NCI-H226 (cell line): ENCODE measurements at regions not wholly inside any gene's neighbourhood (a gene's known extent, or its start where the extent isn't known, plus 50 kb on each side); places are given as distances from the start of the nearest gene placed in this dataset.
"Not testable (repeated sequence)": the region's sequence is repeated elsewhere in the genome, so short reads cannot be mapped to it uniquely, and the experiment has no call there.

Experiments used
- DNase-seq: peaks from one replicate; pipeline ENCODE4 v3.0.0-alpha.2; 2015

DNA sequence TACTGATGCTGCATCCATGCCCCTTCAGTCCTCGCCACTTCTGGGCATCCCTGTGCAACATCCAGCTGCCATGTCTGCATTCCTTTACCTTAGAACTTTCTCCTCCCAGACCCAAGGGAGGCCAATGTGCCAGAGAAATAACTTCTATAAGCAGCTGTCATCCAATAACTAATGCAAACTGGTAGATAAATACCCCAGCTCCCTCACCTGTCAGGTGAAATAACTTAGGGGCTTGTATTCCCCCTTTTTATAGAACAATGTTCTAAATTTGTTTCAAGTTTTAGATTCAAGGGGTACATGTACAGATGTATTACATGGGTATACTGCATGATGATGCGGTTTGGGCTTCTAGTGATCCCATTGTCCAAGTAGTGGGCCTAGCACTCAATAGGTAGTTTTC is 880.1 kb downstream of the UQCRFS1 start:
- no peak for DNase-seq

DNA sequence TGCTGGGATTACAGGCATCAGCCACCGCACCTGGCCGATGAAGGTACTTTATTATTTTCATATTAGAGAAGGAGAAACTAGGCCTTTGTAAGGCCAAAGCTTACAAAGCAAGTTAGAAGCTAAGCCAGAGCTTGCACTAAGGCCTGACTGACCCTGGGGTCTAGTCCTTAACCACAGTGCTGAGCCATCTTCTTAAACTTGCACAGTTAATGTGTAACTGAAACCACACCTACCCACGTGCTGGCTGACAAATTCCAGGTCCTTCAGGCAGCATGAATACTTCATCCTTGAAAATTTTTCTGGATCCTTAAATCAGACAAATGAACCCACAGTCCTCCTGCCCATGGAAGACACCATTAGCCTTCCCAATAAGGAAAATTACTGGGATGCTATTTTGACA is 880.6 kb downstream of the UQCRFS1 start:
- no peak for DNase-seq

DNA sequence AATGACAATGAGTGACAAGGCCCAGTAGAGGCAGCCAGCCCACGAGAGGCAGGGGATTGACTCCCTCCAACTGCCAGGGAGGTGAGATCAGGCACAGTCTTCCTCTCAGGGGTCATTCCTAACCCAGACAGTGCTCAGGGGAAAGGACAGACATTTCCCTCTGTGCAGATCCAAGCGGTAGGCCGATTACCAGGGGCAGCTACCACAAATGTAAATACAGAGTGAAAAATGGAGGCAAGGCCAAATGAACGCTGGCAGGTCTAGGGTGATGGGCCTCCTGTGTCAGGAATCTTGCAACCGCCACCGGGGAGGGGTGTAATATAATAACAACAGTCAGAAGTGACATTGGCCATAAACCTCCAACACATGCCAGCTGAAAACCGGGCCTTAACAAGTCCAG is 881.4 kb downstream of the UQCRFS1 start:
- DNase-seq = no peak

DNA sequence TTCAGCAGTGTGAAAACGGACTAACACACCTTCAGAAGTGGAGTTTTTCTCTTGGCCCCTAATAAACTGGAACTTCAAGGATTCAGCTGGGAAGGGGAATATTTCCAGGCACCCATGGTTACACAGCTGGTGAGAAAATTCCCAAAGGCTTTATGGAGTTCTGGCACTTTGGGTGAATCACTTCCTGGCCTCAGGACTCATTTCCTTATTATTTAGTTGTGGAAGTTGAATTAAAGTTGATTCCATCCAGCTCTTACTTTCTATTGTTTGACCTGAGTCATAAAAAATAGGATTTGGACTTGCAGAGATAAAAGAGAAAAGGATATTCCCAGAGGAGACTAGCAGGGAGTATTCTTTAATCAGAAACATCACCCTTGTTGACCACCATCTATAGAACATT is 882.1 kb downstream of the UQCRFS1 start:
- peak; percentile 52 for DNase-seq

DNA sequence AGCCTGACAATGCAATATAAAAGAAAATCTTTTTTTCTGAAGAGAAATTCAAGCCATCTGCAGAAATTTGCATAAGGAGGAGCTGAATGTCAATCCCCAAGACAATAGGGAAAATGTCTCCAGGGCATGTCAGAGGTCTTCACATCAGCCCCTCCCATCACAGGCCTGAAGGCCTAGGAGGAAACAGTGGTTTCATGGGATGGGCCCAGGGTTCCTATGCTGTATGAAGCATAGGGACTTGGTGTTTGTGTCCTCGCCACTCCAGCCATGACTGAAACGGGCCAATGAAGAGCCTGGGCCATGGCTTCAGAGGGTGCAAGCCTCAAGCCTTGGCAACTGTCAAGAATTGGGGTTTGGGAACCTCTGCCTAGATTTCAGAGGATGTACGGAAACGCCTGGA is 883.5 kb downstream of the UQCRFS1 start:
- DNase-seq = no peak

DNA sequence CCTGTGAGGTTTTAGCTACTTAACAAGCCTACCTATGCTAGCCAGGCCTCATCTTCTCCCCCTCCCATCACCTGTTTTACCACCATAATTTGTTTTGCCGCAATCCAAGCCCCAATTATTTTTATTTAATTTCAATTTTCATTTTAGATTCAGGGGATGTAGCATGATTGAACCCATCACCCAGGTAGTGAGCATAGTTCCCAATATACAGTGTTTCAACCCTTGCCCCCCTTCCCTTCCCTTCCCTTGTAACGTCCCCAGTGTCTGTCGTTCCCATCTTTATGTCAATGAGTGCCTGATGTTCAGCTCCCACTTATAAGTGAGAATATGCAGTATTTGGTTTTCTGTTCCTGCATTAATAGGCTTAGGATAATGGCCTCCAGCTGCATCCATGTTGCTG is 885.0 kb downstream of the UQCRFS1 start:
- DNase-seq = no peak

DNA sequence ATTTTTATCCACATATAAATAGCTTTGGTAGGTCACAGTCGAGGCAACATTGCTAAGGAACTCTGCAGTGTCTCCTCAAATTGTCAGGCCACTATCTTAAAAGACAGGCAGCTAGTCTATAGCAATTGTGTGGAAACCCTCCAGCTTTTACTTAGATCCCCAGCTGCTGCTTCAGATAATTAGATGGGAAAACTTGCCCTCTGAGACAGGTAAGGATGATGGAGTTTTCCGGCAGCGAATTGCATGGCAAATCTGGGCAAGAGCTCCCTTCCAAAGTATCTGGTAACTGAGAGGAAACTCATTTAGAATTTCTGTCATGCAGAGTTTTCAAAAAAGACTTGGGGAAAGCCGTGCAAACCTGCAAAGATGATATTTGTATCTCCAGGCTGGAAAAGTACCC is 886.2 kb downstream of the UQCRFS1 start:
- DNase-seq = no peak

DNA sequence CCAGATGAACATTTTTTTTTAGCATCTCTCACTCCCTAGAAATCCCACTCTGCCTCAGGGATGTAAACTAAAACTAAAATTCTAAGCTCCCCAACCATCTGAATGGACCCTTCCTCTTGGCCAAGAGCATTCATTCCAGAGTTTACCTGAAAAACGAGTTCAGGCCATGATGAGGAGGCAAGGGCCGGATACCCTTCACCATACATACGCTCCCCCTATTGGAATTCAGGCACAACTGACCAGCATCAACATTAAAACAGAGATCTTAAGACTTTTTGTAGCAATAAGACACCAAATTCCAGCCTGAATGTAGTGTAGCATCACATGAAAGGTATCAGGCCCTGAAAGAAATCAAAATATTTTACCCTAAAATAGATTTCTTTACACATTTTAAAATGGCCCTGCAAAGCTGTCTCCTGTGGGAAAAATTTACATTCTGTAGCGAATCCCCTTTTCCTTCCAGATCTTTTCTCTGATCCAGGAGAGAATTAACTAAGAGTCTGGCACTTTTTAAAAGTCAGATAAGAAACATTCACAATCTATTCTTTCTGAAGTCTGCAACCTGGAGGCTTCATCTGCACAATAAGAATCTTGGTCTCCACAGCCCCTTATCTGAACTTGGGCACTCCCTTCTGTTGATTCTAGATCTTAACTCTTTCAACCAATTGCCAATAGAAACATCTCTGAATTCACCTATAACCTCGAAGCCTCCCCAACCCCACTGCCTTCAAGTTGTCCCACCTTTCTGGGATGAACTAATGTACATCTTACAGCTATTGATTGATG is 888.5 kb downstream of the UQCRFS1 start:
- no peak for DNase-seq

DNA sequence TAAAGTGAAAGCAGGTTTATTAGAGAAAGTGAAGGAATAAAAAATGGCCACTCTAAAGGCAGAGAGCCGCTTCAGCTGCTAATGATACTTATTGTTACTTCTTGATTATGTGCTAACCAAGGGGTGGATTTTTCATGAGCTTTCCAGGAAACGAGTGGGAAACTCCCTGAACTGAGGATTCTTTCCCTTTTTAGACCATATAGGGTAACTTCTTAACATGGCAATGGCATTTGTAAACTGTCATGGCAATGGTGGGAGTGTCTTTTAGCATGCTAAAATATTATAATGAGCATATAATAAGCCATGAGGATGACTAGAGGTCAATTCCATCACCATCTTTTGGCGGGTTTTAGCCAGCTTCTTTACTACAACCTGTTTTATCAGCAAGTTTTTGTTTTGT is 890.0 kb downstream of the UQCRFS1 start:
- DNase-seq = no peak

DNA sequence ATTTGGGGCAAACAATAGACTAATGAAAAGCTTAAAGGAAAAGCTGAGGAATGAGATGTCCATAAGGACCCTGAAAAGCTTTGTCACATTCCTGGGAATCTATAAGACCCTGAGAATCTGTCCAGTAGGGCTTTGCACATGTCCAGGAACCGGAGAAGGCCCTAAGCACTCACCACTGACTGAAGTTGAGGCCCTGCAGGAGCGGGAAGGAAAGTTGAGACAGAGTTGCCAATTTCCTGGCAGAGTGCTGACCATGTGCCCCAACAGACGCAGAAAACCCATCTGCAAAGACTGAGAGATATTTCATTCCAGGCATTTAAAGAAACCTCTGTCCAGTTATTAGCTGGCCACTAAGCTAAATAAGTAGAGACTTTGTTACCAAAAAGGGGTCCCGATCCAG is 890.5 kb downstream of the UQCRFS1 start:
- DNase-seq = no peak

DNA sequence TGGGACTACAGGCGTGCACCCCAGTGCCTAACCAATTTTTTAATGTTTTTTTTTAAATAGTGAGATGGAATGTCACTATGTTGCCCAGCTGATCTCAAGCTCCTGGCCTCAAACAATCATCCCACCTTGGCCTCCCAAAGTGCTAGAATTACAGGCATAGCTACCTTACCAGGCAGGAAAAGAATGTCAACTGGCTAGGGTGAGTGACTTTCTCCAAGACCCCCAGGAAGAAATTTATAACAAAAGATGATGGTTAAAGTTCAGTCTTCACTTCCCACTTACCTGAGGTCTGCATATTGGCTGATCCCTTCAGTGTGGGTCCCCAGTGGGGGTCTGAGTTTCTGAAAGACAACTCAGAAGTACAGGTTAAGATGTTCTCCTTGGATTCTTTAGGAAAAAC is 893.0 kb downstream of the UQCRFS1 start:
- no peak for DNase-seq

DNA sequence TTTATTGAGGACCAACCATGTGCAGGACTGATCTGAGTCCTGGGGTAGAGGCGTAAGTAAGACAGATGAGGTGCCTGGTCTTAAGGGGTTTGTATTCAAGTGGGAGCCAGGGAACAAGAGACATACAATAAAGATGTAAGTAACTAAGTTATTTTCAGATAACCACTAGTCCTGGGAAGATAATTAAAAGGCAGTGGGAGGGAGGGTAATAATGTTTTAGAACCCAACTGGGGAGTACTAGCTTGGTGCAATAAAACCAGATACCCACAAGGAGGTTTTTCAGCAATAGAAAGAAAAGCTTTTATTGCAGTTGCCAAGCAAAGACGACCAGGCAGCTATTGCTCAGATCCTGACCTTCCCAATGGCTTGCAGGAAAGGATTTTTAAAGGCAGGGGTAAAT is 893.7 kb downstream of the UQCRFS1 start:
- DNase-seq = no peak

DNA sequence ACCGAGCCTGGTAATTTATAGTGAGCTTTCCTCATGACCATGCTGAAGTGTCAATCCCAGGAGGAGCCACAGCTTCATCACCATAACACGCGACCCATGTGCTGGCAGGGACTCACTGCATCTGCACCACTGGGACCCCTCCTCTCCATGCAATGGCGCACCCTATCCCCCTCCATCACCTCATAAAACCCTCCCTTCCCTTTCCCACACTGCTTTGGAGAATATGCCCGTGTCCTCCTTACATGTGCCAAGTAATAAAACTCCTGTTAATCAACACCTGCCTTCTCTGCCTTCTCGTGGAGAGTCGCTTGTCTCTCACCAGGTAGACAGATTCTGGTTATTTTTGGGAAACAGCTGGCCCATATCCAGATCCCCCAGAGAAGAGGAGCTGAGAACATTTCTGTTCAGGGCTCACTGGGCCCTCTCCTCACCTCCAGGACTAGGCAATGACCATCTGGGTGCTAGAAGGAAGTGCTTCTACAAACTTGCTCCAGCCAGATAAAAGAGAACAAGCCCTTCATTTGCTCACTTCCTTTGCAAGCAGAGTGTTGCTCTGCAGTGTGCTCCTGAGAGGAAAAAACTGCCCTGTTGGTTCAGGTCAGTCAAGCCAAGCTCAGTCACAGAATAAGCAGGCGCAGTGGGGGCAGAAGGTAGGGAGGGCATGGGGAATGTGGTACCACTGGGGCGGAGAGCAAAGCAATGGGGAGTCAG is 894.3 kb downstream of the UQCRFS1 start:
- no peak for DNase-seq

DNA sequence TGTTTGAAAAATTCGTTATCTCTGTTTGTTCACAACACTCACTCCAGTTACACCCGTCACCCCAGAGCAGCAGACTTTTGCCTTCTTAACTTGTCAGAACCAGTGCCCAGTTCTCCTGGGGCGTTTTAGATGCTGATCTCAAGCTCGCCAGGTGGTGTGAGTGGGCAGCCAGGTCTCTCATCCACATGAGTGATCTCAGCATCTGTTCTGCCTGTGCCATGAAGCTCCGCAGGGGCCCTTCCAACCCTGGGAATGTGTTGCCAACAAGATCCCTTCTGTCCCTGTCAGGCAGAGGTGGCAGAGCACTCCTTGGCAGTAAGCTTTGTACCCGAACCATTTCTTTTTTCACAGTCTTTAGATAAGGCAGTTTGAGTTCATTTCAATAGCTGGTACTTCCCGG is 896.5 kb downstream of the UQCRFS1 start:
- DNase-seq = no peak

DNA sequence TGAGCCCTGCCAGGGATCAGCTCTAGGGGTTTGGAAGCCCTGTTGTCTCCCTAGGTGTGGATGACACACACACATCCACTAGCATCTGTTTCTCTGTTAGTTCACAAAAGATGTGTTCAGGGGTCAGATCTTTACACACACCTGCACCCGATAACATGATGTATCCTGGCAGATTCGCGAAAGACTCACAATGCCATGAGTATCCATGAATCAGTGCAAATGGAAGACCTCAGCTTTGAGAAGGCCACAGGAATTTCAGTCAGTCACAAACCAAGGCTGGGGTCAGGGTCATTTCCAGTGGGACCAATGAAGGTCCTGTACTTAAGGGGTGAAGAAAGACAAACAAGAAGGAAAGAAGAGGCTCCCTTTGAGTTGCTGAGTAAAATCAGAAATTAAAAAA is 898.2 kb downstream of the UQCRFS1 start:
- no peak for DNase-seq

DNA sequence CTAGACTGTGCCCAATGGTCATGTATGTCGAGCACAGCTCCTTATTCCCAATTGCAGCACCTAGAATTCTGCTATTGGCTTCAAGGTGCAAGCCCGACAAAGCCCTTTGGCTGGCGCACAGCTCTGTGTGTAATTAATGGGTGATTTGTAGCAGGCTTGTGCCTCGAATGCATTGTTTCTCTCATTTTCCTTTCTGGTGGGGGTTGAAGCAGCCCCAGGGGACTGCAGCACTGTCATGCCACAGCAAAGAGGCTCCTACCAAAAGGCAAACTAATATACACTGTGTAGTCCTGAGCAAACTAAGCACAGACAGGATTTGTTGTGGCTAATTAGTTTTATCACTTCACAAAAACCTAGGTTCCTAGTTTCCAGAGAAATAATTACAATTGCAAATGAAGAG is 898.7 kb downstream of the UQCRFS1 start:
- no peak for DNase-seq

DNA sequence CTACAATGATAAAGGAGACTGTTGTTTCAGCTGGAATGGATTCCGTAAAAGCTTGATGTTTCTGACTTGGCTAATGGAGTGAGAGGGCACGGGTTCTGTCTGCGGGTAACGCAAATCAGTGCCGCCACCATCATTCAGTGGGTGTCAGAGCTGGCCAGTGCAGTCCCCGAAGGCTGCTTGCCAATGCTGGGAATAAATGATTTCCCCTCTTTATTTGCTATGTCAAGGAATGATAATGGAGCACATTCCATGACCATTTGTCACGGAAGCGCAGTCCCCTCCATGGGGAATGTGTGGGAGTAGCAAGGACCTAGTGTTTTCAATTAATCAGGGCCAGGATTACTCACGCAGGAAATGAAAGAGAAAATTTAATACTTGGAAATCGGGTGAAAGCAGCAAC is 899.3 kb downstream of the UQCRFS1 start:
- DNase-seq = peak; percentile 44

DNA sequence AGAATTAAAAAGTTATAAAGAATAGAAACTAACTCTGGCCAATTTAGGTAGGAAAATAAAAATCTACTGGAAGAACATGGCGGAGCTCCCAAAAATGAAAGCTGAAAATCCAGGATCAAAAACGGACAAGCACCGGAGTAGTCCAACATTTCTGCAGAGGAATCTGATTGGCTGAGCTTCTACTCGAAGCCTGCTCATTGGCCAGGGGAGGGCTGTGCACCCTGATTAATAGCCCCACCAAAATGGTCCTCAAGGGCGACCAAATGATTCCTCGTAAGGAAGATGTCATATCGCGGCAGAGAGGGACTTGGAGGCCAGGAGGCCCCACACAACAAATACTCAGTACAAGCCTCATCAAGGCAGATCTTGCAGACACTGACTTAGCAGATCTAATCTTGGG is 900.7 kb downstream of the UQCRFS1 start:
- no peak for DNase-seq

DNA sequence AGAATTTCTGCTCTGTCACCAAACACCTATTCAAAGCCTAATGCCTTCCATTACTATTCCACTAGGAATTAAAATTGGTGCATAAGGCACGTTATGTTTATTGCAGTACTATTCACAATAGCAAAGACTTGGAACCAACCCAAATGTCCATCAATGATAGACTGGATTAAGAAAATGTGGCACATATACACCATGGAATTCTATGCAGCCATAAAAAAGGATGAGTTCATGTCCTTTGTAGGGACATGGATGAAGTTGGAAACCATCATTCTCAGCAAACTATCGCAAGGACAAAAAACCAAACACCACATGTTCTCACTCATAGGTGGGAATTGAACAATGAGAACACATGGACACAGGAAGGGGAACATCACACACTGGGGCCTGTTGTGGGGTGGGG is 902.1 kb downstream of the UQCRFS1 start:
- not testable (repeated sequence) for DNase-seq

DNA sequence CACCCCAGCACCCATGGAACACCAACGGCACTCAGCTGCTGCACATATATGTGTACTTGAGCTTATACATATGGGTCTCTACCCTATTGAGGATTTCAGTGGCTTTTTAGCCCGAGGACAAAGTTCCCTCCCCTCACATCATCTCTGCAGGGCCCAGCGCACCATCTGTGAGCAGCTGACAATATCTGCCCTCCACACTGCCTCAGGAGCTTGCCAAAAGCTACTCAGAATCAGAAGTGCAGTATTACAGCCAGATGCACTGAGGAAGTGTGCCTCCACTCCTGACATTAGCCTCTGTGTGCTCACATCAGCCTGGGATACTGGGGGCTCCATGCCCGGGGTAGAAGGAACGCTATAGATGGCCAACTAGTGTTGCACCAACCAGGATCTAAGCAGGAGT is 903.9 kb downstream of the UQCRFS1 start:
- DNase-seq = no peak

DNA sequence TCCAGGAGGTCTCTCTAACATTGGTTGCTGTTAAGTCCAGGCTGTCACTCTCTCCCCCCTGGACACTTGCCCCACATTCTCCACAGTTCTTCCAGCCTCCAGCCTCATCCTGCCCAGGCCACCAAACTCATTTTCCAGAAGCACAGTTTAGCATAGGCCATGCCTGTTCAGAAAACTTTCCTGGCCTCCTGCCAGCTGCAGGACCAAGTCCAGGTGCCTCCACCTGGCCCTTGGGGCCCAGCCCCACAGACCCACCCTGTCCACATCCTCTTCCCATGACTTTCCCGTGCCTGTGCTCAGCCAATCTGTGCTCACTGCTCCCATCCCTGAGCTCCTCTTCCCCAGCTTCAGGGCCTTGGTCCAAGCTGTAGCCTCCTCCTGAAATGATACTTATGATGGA is 905.0 kb downstream of the UQCRFS1 start:
- DNase-seq = no peak

DNA sequence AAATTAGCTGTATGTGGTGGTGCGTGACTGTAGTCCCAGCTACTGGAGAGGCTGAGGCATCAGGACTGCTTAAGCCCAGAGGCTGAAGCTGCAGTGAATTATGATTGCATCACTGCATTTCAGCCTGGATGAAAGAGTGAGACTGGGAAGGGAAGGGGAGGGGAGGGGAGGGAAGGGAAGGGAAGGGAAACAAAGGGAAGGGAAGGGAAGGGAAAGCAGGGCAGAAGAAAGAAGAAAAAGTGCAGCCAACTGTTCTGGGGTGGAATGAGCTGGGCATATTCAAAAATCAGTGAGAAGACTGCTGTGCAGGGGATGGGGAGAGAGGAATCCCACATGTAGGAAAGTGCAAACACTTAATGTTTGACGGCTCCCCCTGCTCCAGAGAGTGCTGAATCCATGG is 905.5 kb downstream of the UQCRFS1 start:
- DNase-seq = no peak

DNA sequence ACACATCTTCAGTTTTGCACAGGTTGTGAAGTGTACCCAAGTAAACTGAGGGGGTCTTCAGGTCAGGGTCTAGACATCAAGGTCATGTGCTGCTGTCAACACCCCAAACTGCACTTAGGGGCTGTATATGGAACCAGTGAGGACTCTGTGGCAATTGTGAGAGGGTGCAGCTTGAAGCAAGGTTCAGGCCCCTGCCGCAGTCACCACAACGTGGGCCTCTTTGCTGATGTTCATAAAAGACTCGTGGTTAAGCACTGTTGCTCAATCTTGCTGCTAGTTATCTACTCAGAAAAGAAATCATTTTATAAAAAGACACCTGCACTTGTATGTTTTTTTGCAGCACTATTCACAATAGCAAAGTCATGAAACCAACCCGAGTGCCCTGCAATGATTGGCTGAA is 907.4 kb downstream of the UQCRFS1 start:
- DNase-seq = no peak

DNA sequence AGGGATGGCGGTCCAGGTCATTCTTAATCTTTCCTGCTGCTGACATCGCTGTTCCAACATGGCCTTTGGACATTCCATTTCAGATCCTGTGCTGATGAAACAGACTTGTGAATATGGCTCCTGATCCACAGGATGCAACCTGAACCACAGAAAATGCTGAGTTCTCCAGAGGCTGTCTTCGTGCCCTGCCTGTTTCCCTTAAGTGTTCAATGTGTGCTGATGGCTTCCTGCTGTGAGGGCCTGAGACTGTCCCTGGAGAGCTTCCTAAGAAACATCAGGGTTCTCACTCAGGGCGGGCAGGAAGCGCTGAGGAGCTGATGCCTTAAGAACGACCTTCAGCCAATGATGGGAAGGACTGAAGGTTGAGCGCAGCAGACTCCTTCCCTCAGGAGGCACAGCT is 909.4 kb downstream of the UQCRFS1 start:
- DNase-seq = no peak

DNA sequence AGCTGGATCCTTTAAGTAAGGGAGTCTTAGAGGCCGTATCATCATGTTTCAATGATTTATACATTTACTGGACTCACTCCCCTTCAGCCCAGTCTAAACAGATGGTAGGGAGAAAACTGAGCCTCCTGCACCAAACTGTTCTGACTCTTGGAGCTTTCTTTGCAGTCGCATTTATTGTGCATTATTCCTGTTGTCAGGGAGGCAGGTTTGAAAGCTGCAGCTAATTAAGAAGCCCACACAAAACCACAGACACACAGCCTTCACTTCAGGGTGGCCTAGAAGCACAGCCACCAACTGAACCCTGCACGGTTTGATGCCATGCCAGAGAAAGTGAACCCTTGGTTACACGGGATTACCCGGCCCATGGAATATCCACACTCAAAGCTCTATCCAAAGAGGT is 911.0 kb downstream of the UQCRFS1 start:
- no peak for DNase-seq
